ENCODE measurements at regions not wholly inside any gene's neighbourhood (a gene's known extent, or its start where the extent isn't known, plus 50 kb on each side); places are given as distances from the start of the nearest gene placed in this dataset.
"Not testable (repeated sequence)": the region's sequence is repeated elsewhere in the genome, so short reads cannot be mapped to it uniquely, and the experiment has no call there.

DNA sequence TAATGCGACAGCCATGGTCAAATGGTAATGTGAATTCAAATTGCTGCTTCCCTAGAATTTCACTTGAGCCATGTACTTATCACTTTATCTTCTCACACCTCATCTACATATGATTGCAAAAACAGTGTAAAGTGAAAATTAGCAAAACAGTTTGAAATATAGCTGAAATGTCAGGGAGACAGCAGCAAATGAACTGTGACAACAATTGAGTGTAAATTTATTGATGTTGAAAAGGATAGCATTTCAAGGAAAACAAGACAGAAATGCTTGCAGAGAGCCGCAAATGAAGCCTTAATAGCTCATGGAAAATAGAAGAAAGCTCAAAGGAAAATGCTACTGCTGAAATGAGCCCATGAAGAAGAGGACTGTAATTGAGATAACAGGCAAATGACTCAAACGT, 516.2 kb upstream of the POT1 start:
- DNase-seq, result no peak

- no peak for DNase-seq
Observed at GRCh38 chr7:125444864-125445263, 515.2 kb upstream of the POT1 start.

GRCh38 chr7:125436220-125436619, 506.6 kb upstream of the POT1 start:
- DNase-seq, result no peak

DNA sequence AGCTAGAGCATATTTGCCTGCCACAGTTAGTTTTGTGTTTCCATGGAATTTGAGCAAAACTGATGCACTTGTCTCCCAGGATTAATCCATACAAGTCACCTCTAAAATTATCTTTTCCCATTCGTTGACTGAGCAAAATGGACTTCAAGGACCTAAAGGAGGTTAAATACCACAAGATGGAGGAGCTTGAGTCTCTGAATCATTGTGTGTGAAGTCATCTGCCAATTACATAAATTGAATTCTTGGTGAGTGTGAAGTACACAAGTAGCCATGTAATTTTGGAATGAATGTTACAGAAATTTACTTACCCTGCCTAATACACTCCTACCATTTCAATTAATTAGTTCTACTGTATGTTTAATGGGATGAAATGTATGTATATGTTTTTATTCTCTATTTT, 501.7 kb upstream of the POT1 start:
- DNase-seq, result no peak

- DNase-seq, result no peak
Observed at GRCh38 chr7:125430013-125430412, 500.4 kb upstream of the POT1 start.

- no peak for DNase-seq
Observed at GRCh38 chr7:125427676-125428075, 498.1 kb upstream of the POT1 start.

DNA sequence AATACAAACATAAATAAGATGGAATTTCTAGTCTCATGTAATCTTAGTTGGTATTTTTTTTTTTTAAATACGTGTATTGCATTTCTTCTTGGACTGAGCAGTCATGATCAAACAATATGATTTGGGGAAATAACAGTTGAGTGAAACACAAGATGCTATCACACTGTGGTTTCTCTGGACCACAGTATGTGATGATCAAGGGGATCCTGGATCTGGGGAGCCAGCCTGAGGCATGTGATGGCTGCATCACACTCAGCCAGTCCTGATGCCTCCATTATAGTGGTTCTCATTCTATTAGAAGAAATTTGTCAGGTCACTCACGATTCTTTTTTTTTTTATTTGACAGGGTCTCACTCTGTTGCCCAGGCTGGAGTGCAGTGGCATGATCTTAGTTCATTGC, 495.9 kb upstream of the POT1 start:
- DNase-seq, result no peak

GRCh38 chr7:125424721-125425120, 495.1 kb upstream of the POT1 start:
- DNase-seq, result no peak

DNA sequence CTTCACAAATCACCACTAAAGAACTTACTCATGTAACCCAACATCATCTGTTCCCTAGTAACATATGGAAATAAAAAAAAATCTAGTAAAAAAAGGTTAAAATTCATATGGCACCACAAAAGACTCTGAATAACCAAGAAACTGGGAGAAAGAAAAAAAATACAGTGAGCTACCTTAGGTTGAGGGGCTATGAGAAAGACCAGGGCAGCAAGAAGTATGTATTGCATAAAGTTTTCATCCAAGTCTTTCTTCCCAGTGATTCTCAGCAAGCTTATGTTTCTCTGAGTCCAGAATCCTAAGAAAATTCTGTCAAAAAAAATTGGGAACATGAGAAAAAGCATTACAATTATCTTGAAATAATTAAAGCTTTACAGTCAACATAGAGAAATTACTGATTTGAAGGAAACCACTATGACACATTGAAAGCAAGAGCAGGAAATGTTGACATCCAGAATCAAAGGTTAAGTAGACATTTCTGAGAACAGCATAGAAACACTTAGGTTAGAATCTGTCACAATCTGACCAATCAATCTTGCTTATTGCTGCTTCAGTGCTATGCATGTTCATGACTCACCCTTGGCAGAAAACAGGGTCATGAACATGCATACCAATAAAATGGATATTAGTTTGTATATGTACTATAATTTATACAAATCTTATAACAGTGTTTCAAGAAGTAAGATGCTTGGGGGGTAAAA, 494.0 kb upstream of the POT1 start:
- peak; percentile 43 for DNase-seq

DNA sequence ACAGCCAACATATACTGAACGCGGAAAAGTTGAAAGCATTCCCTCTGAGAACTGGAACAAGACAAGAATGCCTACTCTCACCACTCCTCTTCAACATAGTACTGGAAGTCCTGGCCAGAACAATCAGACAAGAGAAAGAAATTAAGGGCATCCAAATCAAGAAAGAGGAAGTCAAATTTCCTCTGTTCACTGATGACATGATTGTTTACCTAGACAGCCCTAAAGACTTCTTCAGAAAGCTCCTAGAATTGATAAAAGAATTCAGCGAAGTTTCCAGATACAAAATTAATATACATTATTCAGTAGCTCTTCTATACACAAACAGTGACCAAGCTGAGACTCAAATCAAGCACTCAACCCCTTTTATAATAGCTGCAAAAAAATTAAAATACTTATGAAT, 491.8 kb upstream of the POT1 start:
- DNase-seq, result not testable (repeated sequence)

DNA sequence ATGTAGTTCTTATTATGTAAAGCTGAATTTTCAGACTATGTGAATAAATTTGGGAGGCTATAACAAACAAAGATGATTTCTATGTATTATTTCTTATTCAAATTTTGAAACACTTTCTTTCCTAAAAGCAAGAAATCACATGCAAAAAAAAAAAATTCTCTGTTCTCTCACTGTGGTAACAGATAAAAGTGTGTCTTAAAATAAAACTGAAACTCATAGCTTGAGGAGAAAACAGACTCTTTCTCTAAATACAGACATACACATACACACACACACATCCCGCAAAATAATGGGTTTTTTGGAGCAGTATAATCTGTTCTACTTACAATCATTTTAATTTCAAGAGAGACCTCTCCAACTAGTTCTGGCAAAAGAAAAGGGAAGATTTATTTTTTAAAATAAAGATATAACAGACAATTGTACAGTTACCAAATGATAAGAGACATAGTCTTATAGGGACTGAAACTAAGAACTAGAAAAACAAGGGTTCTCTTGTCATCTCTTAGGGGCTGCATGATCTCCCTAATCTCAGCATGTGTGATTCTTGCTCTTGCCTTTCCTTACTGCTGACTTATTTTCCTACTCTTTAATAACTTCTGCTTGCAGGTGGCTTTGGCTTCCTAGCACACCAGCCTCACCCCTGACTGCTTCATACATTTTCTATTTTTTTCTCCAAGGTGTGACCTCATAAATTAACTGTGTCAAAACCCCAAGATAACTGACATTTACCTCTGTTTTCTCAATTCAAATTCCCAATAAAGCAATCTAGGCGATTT, 483.5 kb upstream of the POT1 start:
- no peak for DNase-seq

- DNase-seq, result no peak
Observed at GRCh38 chr7:125409921-125410320, 480.3 kb upstream of the POT1 start.

DNA sequence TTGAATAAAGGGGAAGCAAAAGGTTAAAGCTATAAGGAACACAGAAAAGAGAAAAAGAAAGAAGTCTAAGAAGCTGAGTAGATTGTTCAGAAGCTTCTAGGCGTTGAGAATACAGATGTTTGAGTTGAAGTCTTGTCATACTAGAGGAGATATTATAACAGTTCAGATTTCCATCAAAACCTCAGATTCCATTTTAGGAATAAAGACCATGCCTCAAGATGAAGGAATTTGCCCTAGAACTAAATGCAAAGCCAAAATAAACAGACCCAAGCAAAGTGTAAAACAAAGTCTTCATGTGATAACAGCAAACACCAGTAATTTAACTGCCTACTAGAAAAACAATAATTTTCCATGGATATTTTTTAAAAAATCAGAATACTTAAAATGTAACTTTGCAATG, 476.5 kb upstream of the POT1 start:
- no peak for DNase-seq

DNA sequence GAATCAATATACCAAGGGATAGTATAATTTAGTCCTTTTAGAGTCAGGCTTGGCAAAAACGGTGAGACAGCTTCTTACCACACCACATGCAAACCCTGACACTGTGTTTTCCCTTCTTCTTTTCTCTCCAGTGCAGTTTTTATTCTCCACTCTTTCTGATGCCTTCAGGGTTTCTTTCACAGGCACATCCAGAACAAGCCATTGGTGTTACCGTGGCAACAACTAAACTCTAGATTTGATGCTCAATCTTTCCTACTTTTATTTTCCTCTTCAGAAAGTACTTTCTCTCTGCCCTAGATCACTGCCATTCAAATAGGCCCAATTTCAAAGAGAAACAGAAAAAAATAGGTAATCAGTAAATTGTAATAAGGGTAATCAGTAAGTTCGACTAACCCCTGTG, 469.8 kb upstream of the POT1 start:
- no peak for DNase-seq

DNA sequence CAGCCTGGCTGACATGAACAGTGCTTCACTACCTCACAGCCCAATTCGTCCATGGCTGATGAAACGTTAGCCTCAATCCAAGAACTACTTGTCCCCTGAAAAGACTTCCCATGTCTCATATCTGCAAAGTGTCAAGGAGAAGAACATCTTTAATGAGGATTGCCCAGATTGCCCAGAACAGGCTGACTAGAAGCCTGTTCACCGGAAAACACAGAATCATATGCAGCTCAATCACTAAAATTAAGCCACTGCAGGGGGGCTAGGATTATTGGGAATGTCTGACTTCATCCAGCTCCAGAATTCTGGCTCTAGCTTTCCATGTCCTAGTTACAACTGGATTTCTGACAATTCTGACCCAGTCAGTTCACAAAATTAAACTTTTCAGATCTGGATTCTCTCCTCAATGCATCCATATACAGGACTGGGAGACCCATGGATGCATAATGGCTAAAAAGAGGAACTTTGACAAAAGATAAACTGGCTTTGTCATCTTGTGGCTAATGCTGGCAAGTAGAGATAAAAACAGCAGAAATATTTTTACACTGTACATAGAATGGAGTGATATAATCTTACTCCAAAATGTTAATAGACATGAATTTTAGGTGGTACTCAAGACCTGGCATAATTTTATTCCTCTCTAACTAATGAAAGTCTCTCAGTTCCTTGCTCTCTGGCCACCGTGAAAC, 467.0 kb upstream of the POT1 start:
- peak; percentile 46 for DNase-seq

GRCh38 chr7:125391921-125392320, 462.3 kb upstream of the POT1 start:
- no peak for DNase-seq

DNA sequence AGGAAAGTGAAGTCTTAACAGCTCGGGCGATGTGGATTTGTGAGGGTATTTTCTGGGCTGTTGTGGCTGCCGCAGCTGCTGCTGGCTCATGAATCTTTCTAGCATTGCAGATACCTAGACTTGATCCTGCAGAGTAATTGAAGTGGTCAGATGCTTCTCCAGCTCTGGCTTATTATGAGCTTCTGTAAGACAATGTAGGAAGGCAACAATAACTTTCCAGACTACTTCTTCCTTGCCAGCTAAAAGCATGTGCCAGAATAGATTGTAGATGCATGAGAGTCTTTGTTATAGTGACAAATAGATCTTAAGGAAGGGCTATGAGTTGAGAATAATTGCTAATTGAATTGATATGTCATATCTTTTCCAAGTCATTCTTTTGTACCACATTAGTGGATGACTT, 461.4 kb upstream of the POT1 start:
- DNase-seq, result peak; percentile 61

DNA sequence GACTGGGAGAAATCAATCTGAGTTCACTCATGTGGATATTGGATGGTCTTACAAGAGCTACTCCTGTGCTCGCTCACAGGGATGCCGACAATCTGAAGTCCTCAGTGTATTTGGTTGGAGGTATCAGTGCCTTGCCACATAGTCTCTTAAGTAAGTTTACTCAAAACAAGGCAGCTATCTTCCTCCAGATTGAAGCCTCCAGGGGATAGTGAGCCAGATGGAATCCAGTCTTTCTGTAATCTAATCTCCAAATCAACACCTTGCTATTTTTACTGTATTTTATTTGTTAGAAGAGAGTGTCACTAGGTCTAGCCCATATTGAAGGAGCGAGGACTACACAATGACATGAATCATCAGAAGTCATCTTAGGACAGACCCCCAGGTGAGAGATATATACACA, 456.6 kb upstream of the POT1 start:
- DNase-seq, result no peak

DNA sequence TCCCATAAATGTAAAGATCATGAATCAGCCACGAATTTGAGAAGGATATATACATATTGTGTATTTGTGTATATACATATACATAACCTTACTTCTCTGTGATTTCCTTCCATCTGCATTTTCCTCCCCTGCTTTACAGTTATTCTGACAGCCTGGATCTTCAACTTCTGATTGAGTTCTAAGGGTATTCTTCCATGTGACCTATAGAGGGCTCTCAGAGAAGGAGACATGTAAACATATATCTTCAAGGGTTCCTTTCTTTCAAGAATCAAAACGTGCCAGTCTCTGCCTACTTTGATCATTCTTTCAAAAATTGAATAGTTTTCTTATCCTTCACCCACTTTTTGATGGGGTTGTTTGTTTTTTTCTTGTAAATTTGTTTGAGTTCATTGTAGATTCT, 453.7 kb upstream of the POT1 start:
- DNase-seq, result no peak

DNA sequence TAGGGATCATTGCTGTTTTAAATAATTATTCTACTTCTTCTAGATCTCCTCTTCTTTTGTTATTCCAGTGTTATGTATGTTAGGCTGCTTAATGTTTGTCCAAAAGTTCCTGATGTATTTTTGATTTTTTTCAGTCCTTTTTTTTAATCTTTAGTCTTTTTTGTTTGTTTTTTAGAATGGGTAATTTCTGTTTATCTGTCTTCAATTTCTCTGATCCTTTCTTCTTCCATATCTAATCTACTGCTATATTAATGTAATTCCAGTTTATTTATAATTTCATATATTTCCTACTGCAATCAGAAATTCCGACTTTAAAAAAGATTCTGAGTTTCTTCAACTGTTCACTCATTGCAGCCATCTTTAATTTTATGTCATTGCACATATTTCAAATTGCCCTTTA, 452.8 kb upstream of the POT1 start:
- DNase-seq, result no peak

DNA sequence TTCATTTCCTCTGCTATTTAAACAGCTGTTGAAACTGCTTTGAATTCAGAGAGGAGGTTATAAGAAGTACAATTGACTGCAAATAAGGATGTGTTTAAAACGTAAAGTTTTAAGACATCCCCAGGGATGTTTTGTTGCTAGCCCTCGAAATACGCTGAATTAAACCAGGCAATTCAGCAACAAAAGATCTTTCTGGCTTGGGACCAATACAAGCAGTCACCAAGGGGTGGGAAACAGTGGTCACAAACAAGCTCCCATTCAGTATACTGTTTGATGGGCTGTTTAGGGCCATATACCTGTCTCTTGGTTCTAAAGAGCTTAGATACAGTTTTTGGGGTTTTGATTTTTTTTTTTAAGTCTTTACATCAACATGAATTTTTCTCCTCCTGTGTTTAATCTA, 446.3 kb upstream of the POT1 start:
- no peak for DNase-seq

DNA sequence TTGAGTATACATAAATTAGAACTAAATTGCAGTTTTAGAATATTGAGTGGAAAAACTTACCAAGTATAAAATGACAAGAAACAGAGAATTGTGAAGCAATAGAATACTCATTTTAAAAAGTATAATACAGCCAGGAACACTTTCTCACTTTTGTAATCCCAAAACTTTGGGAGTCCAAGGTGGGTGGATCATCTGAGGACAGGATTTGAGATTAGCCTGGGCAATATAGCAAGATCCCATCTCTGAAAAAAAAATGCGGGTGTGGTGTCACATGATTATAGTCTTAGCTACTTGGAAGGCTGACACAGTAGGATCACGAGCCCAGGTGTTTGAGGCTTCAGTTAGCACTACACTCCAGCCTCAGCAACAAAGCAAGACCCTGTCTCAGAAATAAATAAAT, 440.9 kb upstream of the POT1 start:
- no peak for DNase-seq

- DNase-seq, result no peak
Observed at GRCh38 chr7:125363873-125364272, 434.2 kb upstream of the POT1 start.

DNA sequence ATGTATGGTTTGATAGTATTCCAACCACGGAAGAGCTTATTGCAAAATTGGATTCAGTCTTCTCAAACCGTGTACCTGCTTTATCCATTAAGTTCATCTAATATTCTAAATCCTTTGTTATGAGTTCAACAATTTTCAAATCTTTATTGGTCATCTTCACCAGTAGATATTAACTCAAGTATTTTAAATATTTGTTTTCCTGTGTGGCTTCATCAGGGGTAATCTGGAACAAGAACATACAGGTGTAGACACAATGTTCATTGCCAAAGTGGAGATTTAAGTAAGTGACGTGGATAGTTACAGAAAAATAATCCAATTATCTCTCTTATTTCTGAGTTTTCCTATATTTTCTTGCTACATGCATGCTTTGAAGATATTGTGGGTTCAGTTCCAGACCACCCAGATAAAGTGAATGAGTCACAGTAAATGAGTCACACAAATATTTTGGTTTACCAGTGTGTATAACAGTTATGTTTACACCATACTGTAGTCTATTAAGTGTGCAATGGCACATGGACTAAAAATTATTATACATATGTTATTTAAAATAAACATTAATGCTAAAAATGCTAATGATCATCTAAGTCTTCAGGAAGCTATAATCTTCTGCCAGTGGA, 429.0 kb upstream of the POT1 start:
- DNase-seq, result no peak
